Right lobe of liver (tissue), 6 donors: ENCODE measurements at regions not wholly inside any gene's neighbourhood (a gene's known extent, or its start where the extent isn't known, plus 50 kb on each side); places are given as distances from the start of the nearest gene placed in this dataset.

ENCODE experiments used
- ATAC-seq, 4 donors: fragments of 200-7000 bp; cut with Tn5 transposase; one replicate each; pipeline ENCODE4 v1.9.1; 2020; ENCODE audit warnings: mild to moderate bottlenecking in 4 of 4, moderate library complexity in 4 of 4
- DNase-seq, 3 donors: peaks; one replicate each; pipeline ENCODE4 v3.0.0-alpha.2; 2020
- H3K27ac ChIP-seq, 3 donors: fragments of 200-600 bp; one replicate each; pipeline ENCODE4 v1.8.0; 2022
- H3K27me3 ChIP-seq, 2 donors: fragments of 200-600 bp; one replicate each; pipeline ENCODE4 v1.8.0; 2022
- H3K36me3 ChIP-seq, 4 donors: fragments of 200-600 bp; sonication (generic) in 1 of 4; one replicate each; pipeline versions ENCODE4 v1.5.1 to v1.8.0; 2017 to 2022; ENCODE audit warnings: control low read depth in 1 of 4
- H3K4me1 ChIP-seq, 4 donors: fragments of 200-600 bp; sonication (generic) in 1 of 4; one replicate each; pipeline versions ENCODE4 v1.5.1 to v1.8.0; 2017 to 2022; ENCODE audit warnings: control low read depth in 1 of 4
- H3K4me3 ChIP-seq, 3 donors: fragments of 200-600 bp; one replicate each; pipeline ENCODE4 v1.8.0; 2022
- H3K9me3 ChIP-seq, 4 donors: fragments of 200-600 bp; sonication (generic) in 1 of 4; one replicate each; pipeline versions ENCODE4 v1.5.1 to v1.8.0; 2017 to 2022; ENCODE audit warnings: control low read depth in 1 of 4
- POLR2A ChIP-seq: fragments of 450-650 bp; IDR thresholded peaks from one replicate; pipeline ENCODE4 v1.6.1; 2017; ENCODE audit warnings: antibody characterized with exemption, mild to moderate bottlenecking
- WGBS: methylation state at CpG from one replicate; pipeline ENCODE4 v1.1.6; 2018; ENCODE audit warnings: low coverage, low lambda C conversion rate; ENCODE audit not compliant: insufficient coverage; ENCODE audit errors: missing lambda C conversion rate; 5-methylcytosine and 5-hydroxymethylcytosine counted together
- intact Hi-C, 2 donors: fragments of 100-400 bp; cut with DNase I; formaldehyde crosslinking; loops; one replicate each; pipeline versions ENCODE4 v1.11.2 to v1.14.1; 2022
- TF ChIP-seq, protein P1 (sequence below), 4 donors: fragments of 200-600 bp in 3 of 4; fragments of 450-650 bp in 1 of 4; IDR thresholded peaks; one replicate each; pipeline versions ENCODE4 v1.5.1 to v1.8.0; 2016 to 2022; ENCODE audit warnings: antibody characterized with exemption in 4 of 4, mild to moderate bottlenecking in 2 of 4
- donor health status: DM: no; HTN: yes; CAD: no.
- donor health status: DM: no; HTN: no; CAD: no.
- donor health status: DM: no; HTN: no; CAD: no.
- donor health status: DM: no; HTN: yes; CAD: no.
- donor health status: DM: no; HTN: yes; CAD: no.

DNA sequence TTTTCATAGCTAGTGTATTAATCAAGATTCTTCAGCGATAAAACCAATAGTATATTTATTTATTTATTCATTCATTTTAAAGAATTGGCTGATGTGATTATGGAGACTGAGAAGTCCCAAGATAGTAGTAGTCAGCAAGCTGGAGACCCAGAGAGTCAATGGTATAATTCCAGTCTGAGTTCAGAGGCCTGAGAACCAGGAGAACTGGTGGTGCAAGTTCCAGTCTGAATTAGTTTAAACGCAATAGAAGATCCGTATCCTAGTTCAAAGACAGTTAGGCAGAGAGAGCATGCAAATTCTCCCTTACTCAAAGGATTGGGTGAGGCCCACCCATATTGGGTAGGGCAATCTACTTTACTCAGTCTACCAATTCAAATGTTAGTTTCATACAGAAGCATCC, 364.2 kb upstream of the RPS23 start:
- TF ChIP-seq POLR2A = no peak
- TF ChIP-seq, protein P1, sequence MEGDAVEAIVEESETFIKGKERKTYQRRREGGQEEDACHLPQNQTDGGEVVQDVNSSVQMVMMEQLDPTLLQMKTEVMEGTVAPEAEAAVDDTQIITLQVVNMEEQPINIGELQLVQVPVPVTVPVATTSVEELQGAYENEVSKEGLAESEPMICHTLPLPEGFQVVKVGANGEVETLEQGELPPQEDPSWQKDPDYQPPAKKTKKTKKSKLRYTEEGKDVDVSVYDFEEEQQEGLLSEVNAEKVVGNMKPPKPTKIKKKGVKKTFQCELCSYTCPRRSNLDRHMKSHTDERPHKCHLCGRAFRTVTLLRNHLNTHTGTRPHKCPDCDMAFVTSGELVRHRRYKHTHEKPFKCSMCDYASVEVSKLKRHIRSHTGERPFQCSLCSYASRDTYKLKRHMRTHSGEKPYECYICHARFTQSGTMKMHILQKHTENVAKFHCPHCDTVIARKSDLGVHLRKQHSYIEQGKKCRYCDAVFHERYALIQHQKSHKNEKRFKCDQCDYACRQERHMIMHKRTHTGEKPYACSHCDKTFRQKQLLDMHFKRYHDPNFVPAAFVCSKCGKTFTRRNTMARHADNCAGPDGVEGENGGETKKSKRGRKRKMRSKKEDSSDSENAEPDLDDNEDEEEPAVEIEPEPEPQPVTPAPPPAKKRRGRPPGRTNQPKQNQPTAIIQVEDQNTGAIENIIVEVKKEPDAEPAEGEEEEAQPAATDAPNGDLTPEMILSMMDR (IDR thresholded peaks at IDR 0.05) = no peak
- intact Hi-C loops = no loop called here
- H3K36me3 ChIP-seq = no peaks in the 10 kb centered on the region
- 77% methylated on average over 3 of the region's 3 CpGs for WGBS
- no peaks in the 10 kb centered on the region for H3K27me3 ChIP-seq
- H3K4me3 ChIP-seq = no peak overlapping the region
- no peak overlapping the region for H3K27ac ChIP-seq
- ATAC-seq = no peak
- peaks cover 0 to 16% (median 7%) of the 10 kb centered on the region in 4 donors for H3K4me1 ChIP-seq
- no peaks in the 10 kb centered on the region for H3K9me3 ChIP-seq
- no peak for DNase-seq

DNA sequence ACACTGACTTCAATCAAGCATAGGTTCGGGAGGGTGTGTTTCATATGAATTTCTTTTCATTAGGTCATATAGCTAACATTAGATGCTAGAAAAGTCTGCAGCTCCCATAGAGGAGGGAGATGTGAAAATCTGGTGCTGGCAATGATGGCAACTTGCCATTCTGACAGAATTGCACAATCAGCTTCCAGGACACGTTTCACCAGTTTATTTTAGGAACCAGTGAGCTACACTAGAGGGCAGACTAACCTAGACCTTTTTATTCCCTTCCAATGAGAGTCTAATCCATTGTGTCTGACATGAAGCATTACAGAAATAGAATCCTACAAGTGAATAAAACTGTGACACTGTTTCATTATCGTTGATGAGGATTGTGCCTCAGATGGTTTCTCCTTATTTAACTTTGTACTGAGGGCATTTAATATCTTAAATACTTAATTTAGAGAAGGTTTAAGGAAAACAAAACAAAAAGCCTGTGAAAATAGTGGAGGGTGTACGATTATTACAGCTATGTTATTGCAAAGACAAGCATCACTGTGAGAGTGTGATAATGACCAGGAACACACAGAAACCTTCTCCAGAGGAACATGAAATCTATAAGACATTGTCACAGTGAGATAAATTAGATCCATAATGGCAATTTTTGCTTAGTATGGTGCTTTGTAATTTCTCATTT, 363.3 kb upstream of the RPS23 start:
- ATAC-seq (peak; percentile 98 to 99 (median 98)), DNase-seq (peak in 2 of 3 donors; percentile 41 to 86)
- no peaks in the 10 kb centered on the region for H3K36me3 ChIP-seq
- peaks cover 0 to 16% (median 7%) of the 10 kb centered on the region in 4 donors for H3K4me1 ChIP-seq
- H3K27ac ChIP-seq = peak overlapping the region in 1 of 3 donors; percentile 7
- no peaks in the 10 kb centered on the region for H3K9me3 ChIP-seq
- no peaks in the 10 kb centered on the region for H3K27me3 ChIP-seq
- WGBS = 19% methylated on average over 4 of the region's 4 CpGs
- intact Hi-C loops = no loop called here
- TF ChIP-seq POLR2A = no peak
- TF ChIP-seq, protein P1 (IDR thresholded peaks at IDR 0.05) = peak; percentile 72 to 90 (median 74)
- H3K4me3 ChIP-seq = no peak overlapping the region

DNA sequence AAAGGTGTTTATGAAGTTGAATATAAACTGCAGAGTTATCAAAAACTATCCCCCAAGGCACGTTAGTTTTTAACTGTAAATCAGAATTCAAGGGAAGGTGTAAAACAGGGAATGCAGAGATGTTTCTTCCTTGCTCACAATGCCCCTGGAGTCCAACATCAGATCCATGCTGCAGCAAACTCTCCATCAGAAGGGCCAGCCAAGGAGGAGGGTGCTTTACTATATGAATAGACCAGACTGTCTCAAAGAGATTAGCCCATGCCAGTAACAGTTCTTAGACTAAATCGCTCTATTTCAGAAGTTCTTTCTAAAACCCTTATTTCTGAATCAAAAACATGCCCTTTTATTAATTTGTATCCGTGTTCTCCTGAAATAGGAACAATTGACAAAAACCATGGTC, 362.8 kb upstream of the RPS23 start:
- H3K27ac ChIP-seq = no peak overlapping the region
- H3K4me1 ChIP-seq = peaks cover 0 to 20% (median 10%) of the 10 kb centered on the region in 4 donors
- ATAC-seq (peak in 2 of 4 donors; percentile 32 to 34), DNase-seq (no peak)
- no peak overlapping the region for H3K4me3 ChIP-seq
- TF ChIP-seq POLR2A = no peak
- TF ChIP-seq, protein P1 (IDR thresholded peaks at IDR 0.05) = no peak
- no peaks in the 10 kb centered on the region for H3K27me3 ChIP-seq
- WGBS = 70% methylated on average over 3 of the region's 3 CpGs
- H3K36me3 ChIP-seq = no peaks in the 10 kb centered on the region
- intact Hi-C loops = no loop called here
- no peaks in the 10 kb centered on the region for H3K9me3 ChIP-seq

DNA sequence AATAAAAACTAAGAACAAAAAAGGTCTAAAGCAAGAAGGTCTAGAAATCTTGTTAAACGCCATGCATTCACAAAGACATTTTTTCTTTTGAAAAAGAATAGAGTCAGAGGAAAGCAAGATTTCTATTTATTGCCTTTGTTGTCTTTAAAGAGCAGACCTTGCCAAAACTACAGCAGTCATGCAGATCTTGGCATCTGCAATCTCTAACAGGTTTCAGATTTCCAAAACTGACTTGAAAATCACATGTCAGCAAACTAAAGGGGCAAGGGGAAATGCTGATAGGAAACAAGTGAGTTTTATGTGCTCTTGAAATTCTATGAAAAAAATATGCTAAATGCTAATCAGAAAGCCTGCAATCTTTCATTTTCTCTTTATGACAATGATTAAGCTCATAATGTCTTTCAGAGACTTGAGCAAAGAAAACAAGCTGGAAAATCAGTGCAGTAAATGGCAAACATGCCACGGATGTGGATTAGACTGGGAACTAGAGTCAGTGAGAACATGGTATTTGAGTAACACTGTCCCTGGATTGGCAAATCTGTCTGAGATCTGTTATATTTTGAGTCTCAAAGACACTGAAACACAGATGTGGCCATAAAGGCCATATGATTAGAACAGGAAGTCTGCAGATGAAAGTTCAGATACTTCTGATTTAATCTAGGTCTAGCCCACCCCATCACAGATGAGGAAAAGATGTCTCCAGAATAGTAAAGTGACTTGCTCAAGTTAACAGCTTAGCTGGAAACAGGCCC, 361.4 kb upstream of the RPS23 start:
- H3K27ac ChIP-seq = peak overlapping the region in 1 of 3 donors; percentile 17
- intact Hi-C loops = no loop called here
- WGBS = 17% methylated on average over 2 of the region's 2 CpGs
- DNase-seq = no peak
- no peaks in the 10 kb centered on the region for H3K36me3 ChIP-seq
- H3K4me1 ChIP-seq = peaks cover 0 to 29% (median 14%) of the 10 kb centered on the region in 4 donors
- ATAC-seq = no peak
- TF ChIP-seq, protein P1 (IDR thresholded peaks at IDR 0.05) = no peak
- no peak for TF ChIP-seq POLR2A
- no peak overlapping the region for H3K4me3 ChIP-seq
- H3K9me3 ChIP-seq = no peaks in the 10 kb centered on the region
- H3K27me3 ChIP-seq = no peaks in the 10 kb centered on the region
